Tibial nerve (tissue), 4 donors: ENCODE measurements at regions not wholly inside any gene's neighbourhood (a gene's known extent, or its start where the extent isn't known, plus 50 kb on each side); places are given as distances from the start of the nearest gene placed in this dataset.
"Not testable (repeated sequence)": the region's sequence is repeated elsewhere in the genome, so short reads cannot be mapped to it uniquely, and the experiment has no call there.

ENCODE experiments used
- DNase-seq, 2 donors: peaks; one replicate each; pipeline ENCODE4 v3.0.0-alpha.2; 2019; ENCODE audit warnings: low spot score in 2 of 2
- H3K27ac ChIP-seq, 4 donors: fragments of 200-600 bp; sonication (generic) in 3 of 4; one replicate each; pipeline ENCODE4 v1.5.1; 2017 to 2019; ENCODE audit warnings: mild to moderate bottlenecking in 1 of 4
- H3K27me3 ChIP-seq, 2 donors: fragments of 200-600 bp; sonication (generic) in 1 of 2; one replicate each; pipeline versions ENCODE4 v1.5.1 to v1.6.0; 2017 to 2019
- H3K36me3 ChIP-seq, 3 donors: fragments of 200-600 bp; sonication (generic); one replicate each; pipeline ENCODE4 v1.5.1; 2018 to 2019
- H3K4me1 ChIP-seq, 4 donors: fragments of 200-600 bp; sonication (generic) in 3 of 4; one replicate each; pipeline ENCODE4 v1.5.1; 2017 to 2019
- H3K4me3 ChIP-seq, 4 donors: fragments of 200-600 bp; sonication (generic) in 3 of 4; one replicate each; pipeline ENCODE4 v1.5.1; 2017 to 2019; ENCODE audit warnings: mild to moderate bottlenecking in 1 of 4, moderate library complexity in 1 of 4
- H3K9me3 ChIP-seq, 4 donors: fragments of 200-600 bp; sonication (generic) in 3 of 4; one replicate each; pipeline ENCODE4 v1.5.1; 2017 to 2019
- CTCF ChIP-seq, 5 experiments: fragments of 200-600 bp in 3 of 5; fragments of 450-650 bp in 2 of 5; sonication (generic) in 3 of 5; IDR thresholded peaks; one replicate each; pipeline ENCODE4 v1.5.1; 2016 to 2019; ENCODE audit warnings: antibody characterized with exemption in 5 of 5, mild to moderate bottlenecking in 3 of 5, moderate library complexity in 2 of 5
- EP300 ChIP-seq, 2 donors: sonication (generic); formaldehyde crosslinking; IDR thresholded peaks; one replicate each; pipeline ENCODE4 v1.6.1; 2017; ENCODE audit warnings: antibody characterized with exemption in 2 of 2, mild to moderate bottlenecking in 1 of 2
- POLR2A ChIP-seq, 2 donors: fragments of 450-650 bp; IDR thresholded peaks; one replicate each; pipeline ENCODE4 v1.6.1; 2017; ENCODE audit warnings: antibody characterized with exemption in 2 of 2, mild to moderate bottlenecking in 2 of 2, moderate library complexity in 2 of 2
- whole genome bisulfite sequencing, 2 donors: methylation state at CpG; one replicate each; pipeline ENCODE4 v1.1.5; 2018; 5-methylcytosine and 5-hydroxymethylcytosine counted together

GRCh38 chr20:1815502-1816085 is 79.6 kb upstream of the SIRPA start:
- peaks cover 0 to 91% (median 41%) of the 10 kb centered on the region in 4 donors for H3K4me1 ChIP-seq
- WGBS, 2 donors, result 38 to 55% methylated on average over 3 of the region's 3 CpGs
- H3K36me3 ChIP-seq, result no peaks in the 10 kb centered on the region
- H3K27me3 ChIP-seq, result no peaks in the 10 kb centered on the region
- peak overlapping the region in 3 of 4 donors; percentile 4 to 70 (median 46) for H3K27ac ChIP-seq
- no peak overlapping the region for H3K4me3 ChIP-seq
- TF ChIP-seq EP300 (IDR thresholded peaks at IDR 0.05) (no peak), CTCF (IDR thresholded peaks at IDR 0.05) (no peak), POLR2A (IDR thresholded peaks at IDR 0.05) (no peak)
- no peak for DNase-seq
- no peaks in the 10 kb centered on the region for H3K9me3 ChIP-seq

- not testable (repeated sequence) for DNase-seq, H3K9me3 ChIP-seq, H3K4me3 ChIP-seq, H3K36me3 ChIP-seq, H3K27me3 ChIP-seq
- Histone ChIP-seq H3K4me1 (peaks cover 0 to 93% (median 43%) of the 10 kb centered on the region in 4 donors), H3K27ac (peak overlapping the region in 1 of 4 donors; percentile 46)
- 92 to 93% methylated on average over 1 of the region's 1 CpG for WGBS, 2 donors
Observed at GRCh38 chr20:1814861-1815260, 80.3 kb upstream of the SIRPA start.

GRCh38 chr20:1813674-1814635 is 81.3 kb upstream of the SIRPA start:
- H3K9me3 ChIP-seq, result no peaks in the 10 kb centered on the region
- H3K4me1 ChIP-seq, result peaks cover 0 to 87% (median 43%) of the 10 kb centered on the region in 4 donors
- H3K36me3 ChIP-seq, result no peaks in the 10 kb centered on the region
- H3K27me3 ChIP-seq, result no peaks in the 10 kb centered on the region
- H3K4me3 ChIP-seq, result no peak overlapping the region
- 79 to 80% methylated on average over 13 of the region's 13 CpGs for whole genome bisulfite sequencing, 2 donors
- DNase-seq, result no peak
- TF ChIP-seq CTCF (IDR thresholded peaks at IDR 0.05), result no peak
- no peak for TF ChIP-seq EP300 (IDR thresholded peaks at IDR 0.05)
- TF ChIP-seq POLR2A (IDR thresholded peaks at IDR 0.05), result no peak
- H3K27ac ChIP-seq, result peak overlapping the region in 1 of 4 donors; percentile 60

- WGBS, 2 donors, result 24 to 26% methylated on average over 7 of the region's 7 CpGs
- H3K27ac ChIP-seq, result peak overlapping the region in 2 of 4 donors; percentile 60 to 78
- no peaks in the 10 kb centered on the region for H3K9me3 ChIP-seq
- peaks cover 0 to 80% (median 43%) of the 10 kb centered on the region in 4 donors for H3K4me1 ChIP-seq
- H3K36me3 ChIP-seq, result no peaks in the 10 kb centered on the region
- TF ChIP-seq EP300 (IDR thresholded peaks at IDR 0.05), result peak in 1 of 2 donors; percentile 62
- TF ChIP-seq CTCF (IDR thresholded peaks at IDR 0.05), result no peak
- no peak overlapping the region for H3K4me3 ChIP-seq
- peak; percentile 32 to 79 for DNase-seq
- H3K27me3 ChIP-seq, result no peaks in the 10 kb centered on the region
Observed at GRCh38 chr20:1813101-1813529, 82.1 kb upstream of the SIRPA start.

GRCh38 chr20:1811621-1812498 is 83.3 kb upstream of the SIRPA start:
- WGBS, 2 donors, result 46 to 48% methylated on average over 5 of the region's 5 CpGs
- peaks cover 0 to 67% (median 38%) of the 10 kb centered on the region in 4 donors for H3K4me1 ChIP-seq
- H3K4me3 ChIP-seq, result no peak overlapping the region
- DNase-seq, result no peak
- H3K36me3 ChIP-seq, result no peaks in the 10 kb centered on the region
- no peaks in the 10 kb centered on the region for H3K9me3 ChIP-seq
- no peaks in the 10 kb centered on the region for H3K27me3 ChIP-seq
- H3K27ac ChIP-seq, result peak overlapping the region; percentile 29 to 88 (median 76)
- TF ChIP-seq POLR2A (IDR thresholded peaks at IDR 0.05), result no peak
- peak in 1 of 5 experiments; percentile 5 for TF ChIP-seq CTCF (IDR thresholded peaks at IDR 0.05)
